DLD1 (cell line): ENCODE measurements at regions not wholly inside any gene's neighbourhood (a gene's known extent, or its start where the extent isn't known, plus 50 kb on each side); places are given as distances from the start of the nearest gene placed in this dataset.
"Not testable (repeated sequence)": the region's sequence is repeated elsewhere in the genome, so short reads cannot be mapped to it uniquely, and the experiment has no call there.

Source experiments
- in situ Hi-C: cut with HindIII; loops from 2 replicates; pipeline ENCODE4 v1.10.0; 2017; ENCODE audit warnings: low sequenced_read_pairs

GRCh38 chr1:70745199-70745598 lies 302.4 kb downstream of the PTGER3 start:
- in situ Hi-C loops, result no loop called here

- in situ Hi-C loops, result not testable (repeated sequence)
Measured at GRCh38 chr1:70746062-70746461, 301.6 kb downstream of the PTGER3 start.

- in situ Hi-C loops, result not testable (repeated sequence)
Measured at GRCh38 chr1:70747123-70747522, 300.5 kb downstream of the PTGER3 start.

- in situ Hi-C loops, result not testable (repeated sequence)
Measured at GRCh38 chr1:70751676-70752287, 295.8 kb downstream of the PTGER3 start.

GRCh38 chr1:70754701-70755100 lies 292.9 kb downstream of the PTGER3 start:
- in situ Hi-C loops, result no loop called here

GRCh38 chr1:70760154-70760553 lies 287.5 kb downstream of the PTGER3 start:
- in situ Hi-C loops, result no loop called here

- in situ Hi-C loops, result no loop called here
Measured at GRCh38 chr1:70762386-70762785, 285.2 kb downstream of the PTGER3 start.

GRCh38 chr1:70764747-70765146 lies 282.9 kb downstream of the PTGER3 start:
- in situ Hi-C loops, result no loop called here

GRCh38 chr1:70767377-70767776 lies 280.2 kb downstream of the PTGER3 start:
- in situ Hi-C loops, result no loop called here

GRCh38 chr1:70768216-70768615 lies 279.4 kb downstream of the PTGER3 start:
- in situ Hi-C loops, result no loop called here

- in situ Hi-C loops, result no loop called here
Measured at GRCh38 chr1:70778056-70778762, 269.4 kb downstream of the PTGER3 start.

GRCh38 chr1:70778934-70779333 lies 268.7 kb downstream of the PTGER3 start:
- in situ Hi-C loops, result no loop called here

- in situ Hi-C loops, result no loop called here
Measured at GRCh38 chr1:70779571-70779970, 268.0 kb downstream of the PTGER3 start.

GRCh38 chr1:70785287-70785686 lies 262.3 kb downstream of the PTGER3 start:
- in situ Hi-C loops, result no loop called here

GRCh38 chr1:70790232-70790923 lies 257.2 kb downstream of the PTGER3 start:
- in situ Hi-C loops, result no loop called here

- in situ Hi-C loops, result not testable (repeated sequence)
Measured at GRCh38 chr1:70795064-70795463, 252.6 kb downstream of the PTGER3 start.

GRCh38 chr1:70796298-70796697 lies 251.3 kb downstream of the PTGER3 start:
- in situ Hi-C loops, result not testable (repeated sequence)

- in situ Hi-C loops, result not testable (repeated sequence)
Measured at GRCh38 chr1:70802625-70803024, 245.0 kb downstream of the PTGER3 start.

- in situ Hi-C loops, result no loop called here
Measured at GRCh38 chr1:70805641-70806040, 242.0 kb downstream of the PTGER3 start.

GRCh38 chr1:70807088-70807664 lies 240.4 kb downstream of the PTGER3 start:
- in situ Hi-C loops, result no loop called here

- in situ Hi-C loops, result no loop called here
Measured at GRCh38 chr1:70809069-70809468, 238.5 kb downstream of the PTGER3 start.

- in situ Hi-C loops, result no loop called here
Measured at GRCh38 chr1:70811815-70812214, 235.8 kb downstream of the PTGER3 start.
